ENCODE measurements at regions not wholly inside any gene's neighbourhood (a gene's known extent, or its start where the extent isn't known, plus 50 kb on each side); places are given as distances from the start of the nearest gene placed in this dataset.
A peak's percentile ranks its signal among the peaks of the same experiment; 100 is the strongest.
"Not testable (repeated sequence)": the region's sequence is repeated elsewhere in the genome, so short reads cannot be mapped to it uniquely, and the experiment has no call there.

DNA sequence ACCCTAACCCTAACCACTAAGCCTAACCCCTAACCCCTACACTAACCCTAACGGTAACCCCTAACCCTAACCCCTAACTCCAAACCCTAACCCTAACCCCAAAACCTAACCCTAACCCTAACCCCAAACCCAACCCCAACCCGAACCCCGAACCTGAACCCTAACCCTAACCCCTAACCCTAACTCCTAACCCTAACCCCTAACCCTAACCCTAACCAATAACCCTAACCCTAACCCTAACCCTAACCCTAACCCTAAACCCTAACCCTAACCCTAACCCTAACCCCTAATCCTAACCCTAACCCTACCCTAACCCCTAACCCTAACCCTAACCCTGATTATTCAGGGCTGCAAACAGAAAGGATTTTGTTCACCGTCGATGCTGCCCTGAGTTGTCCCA, 144.6 kb upstream of the DUSP22 start:
- DNase-seq (ENCODE audit: low read depth in 2 of 2) = not testable (repeated sequence)

DNA sequence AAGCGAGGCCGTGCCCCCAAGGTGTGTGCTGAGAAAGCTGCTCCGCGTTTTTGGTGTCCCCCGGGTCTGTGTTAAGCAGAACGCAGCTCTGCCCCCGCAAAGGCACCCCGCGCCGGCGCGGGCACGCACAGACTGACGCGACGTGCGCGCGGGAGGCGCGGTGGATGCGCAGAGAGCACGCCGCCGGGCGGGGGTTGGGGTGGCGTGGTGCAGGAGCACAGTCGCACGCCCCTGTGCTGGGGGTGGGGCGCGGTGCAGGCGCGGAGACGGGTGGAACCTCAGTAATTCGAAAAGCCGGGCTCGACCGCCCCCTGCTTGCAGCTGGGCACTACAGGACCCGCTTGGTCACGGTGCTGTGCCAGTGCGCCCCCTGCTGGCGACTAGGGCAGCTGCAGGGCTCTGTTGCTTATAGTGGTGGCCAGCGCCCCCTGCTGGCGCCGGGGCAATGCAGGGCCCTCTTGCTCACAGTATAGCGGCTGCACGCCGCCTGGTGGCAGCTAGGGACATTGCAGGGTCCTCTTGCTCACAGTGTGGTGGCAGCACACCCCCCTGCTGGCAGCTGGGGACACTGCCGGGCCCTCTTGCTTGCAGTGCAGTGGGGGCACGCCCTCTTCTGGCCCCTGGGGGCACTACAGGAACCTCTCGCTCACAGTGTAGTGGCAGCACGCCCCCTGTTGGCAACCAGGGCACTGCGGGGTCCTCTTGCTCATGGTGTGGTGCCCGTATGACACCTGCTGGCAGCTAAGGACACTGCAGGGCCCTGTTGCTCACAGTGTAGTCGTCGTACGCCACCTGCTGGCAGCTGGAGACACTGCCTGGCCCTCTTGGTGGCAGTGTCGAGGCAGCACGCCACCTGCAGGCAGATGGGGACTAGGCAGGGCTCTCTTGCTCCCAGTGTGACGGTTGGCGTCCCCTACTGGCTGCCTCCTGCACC, 144.0 kb upstream of the DUSP22 start:
- peak; percentile 90 to 96 for DNase-seq (ENCODE audit: low read depth in 2 of 2)

DNA sequence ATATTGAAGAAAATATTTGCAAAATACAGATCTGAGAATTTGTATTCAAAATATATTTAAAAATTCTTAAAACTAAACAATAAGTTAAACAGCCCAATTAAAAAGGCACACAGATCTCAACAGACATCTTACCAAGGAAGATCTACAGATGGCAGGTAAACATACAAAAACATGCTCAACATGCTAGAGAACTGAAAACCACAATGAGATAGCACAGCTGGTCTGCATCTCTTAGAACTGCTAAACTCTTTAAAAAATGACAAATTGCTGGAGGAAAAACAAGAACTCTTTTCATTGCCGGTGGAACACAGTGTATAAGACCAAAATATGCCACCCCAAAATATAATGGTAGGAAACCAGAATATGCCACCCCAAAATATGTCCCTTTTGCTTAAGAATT, 142.1 kb upstream of the DUSP22 start:
- DNase-seq (ENCODE audit: low read depth in 2 of 2) = not testable (repeated sequence)

DNA sequence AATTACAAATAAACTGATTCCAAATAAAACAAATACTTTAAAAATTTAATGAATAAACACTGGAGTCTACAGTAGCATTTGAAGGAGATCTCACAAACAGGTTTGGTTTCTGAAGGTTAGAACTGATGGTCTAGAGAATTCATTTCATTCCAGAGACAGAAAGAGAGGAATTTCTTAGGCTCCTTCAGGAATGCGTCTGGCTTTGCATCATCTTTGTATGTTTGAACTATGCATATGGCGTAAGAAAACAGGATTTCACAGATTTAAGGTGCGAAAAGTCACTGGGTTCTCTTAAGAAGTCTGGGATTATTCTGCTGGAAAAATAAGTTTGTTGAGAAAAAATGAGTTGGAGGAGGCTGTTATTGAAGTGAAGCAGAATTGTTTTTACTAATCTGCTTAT, 139.9 kb upstream of the DUSP22 start:
- DNase-seq (ENCODE audit: low read depth in 2 of 2) = not testable (repeated sequence)

DNA sequence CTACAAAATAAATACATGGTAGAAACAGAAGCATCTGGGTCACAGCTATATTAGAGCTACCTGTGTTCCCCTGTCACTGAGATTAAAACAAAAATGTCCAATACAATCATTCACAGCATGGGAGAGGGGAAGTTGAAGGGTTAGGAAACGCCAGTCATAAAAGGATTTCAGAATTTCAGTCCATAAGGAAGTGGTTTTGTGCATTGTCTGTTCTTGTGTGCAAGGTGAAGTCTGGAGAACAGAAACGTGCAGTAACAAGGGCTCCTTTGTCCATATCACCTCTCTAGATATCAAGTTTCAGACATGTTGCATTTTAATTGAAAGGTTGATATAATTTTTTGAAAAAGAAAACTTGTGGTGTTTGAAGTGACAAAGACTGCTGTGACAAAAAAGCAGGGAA, 139.3 kb upstream of the DUSP22 start:
- DNase-seq (ENCODE audit: low read depth in 2 of 2) = not testable (repeated sequence)

DNA sequence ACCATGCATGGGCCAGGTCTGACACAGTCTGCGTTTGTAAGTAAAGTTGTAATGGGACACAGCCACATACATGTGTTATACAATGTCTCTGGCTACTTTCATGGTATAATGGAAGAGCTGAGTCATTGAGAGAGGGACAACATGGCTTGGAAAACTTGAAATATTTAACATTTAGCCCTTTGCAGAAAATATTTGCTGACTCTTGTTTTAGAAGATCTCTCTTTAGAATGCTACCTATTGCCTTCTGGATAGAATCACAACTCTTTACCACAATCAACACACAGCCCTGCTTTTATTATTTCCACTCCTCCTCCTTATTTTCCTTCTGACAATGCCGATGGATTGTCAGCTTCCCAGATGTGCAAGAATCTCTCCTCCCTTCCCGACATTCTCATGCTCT, 138.4 kb upstream of the DUSP22 start:
- not testable (repeated sequence) for DNase-seq (ENCODE audit: low read depth in 2 of 2)

DNA sequence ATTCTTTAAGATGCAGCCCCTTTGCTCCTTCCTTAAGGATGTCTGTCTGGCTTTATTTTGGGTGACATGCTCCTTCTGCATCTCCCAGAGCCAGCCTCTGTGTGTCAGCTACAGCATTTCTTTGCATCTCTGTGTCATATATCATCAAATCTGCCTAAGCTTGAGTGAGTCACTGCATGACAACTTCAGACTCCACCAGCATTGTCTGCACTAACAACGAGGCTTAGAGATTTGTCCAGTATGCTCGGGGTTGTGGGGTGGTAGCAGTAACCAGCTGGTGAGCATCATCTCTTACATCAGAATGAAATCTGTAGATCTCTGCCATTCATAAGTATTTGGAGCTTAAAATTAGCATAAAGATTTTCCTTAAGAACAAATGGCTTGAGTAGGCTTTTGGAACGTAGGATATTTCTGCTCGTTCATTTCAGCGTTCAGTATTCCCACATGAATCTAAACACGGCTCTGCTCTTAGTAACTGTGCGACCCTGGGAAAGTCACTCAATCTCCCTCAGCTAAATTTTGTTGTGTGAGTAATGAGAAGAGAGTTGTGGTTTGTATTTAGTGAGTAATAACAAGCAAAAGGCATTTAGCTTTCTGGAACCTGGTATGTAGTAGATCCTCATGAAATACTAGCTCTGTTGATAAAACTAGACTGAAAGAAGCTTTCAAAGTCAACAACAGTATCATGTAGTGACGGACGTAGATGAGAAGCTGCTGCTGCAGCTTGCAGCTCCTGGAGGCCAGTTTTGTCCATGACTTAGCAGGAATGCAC, 137.8 kb upstream of the DUSP22 start:
- DNase-seq (ENCODE audit: low read depth in 2 of 2) = not testable (repeated sequence)

DNA sequence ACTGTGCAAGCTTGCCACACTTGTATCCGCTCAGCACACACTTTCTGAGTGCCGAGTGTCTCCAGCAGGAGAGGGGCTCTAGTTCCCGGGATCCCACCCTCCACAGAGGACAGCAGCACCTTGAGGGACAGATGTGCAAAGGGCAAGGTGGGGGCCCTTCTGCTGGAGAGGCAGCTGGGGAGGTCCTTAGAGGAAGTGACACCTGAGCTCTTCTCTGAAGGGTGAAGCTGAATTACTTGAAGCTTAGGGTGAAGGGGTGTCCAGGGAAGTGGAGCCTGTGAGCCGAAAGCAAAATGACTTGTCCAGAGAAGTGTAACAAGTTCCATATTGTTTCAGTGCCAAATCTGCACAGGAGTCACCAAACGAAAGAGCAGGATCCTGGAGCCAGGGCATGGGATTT, 136.3 kb upstream of the DUSP22 start:
- DNase-seq (ENCODE audit: low read depth in 2 of 2) = no peak

DNA sequence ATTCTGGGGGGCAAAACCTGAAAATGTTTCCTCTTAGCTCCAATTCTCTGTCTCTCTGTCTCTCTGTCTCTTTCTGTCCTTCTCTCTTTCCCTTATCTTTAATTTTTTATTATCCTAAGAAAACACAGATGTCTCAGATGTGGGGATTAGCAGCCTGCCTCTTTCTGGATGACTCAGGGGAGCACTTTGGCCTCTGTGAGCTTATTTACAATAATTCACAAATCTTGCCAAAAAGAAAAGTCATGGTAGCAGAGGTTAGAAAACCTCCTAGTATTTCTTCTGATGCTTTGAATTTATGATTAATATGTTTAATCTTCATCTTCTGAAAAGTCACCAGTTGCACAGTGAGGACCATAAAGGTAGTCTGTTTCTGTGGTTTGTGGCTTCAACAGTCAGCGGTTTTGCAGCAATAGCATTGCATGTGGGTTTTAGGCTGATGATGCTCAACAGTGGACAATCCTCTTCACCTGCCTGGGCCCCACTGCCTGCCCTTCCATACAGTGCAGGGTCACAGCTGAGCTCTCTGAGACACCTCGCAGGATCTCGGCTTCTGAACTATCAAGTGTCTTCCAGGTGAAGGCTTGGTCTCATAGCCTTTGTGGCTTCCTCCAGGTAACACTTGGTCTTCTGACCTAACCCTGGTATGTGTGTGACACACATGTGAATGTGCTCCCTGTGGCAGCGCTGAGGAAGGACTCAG, 135.7 kb upstream of the DUSP22 start:
- DNase-seq (ENCODE audit: low read depth in 2 of 2) = not testable (repeated sequence)

DNA sequence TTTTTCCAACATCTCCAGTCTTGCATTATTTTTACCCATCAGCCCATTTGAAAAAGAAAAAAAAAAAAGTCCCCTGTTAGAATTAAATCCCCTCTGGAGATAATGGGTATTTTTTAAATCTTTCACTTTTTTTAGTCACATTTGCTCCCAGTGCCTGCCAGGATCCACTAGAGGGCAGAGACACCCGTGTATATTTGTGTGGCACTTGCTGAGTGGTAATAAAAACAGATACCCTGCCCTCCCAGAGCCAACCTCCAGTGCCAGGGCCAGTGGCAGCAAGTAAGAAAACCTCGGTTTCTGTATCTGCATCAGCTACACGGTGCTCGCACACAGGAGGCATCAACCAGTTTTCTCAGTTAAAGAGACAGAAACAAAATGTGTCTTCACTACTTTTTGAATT, 135.1 kb upstream of the DUSP22 start:
- not testable (repeated sequence) for DNase-seq (ENCODE audit: low read depth in 2 of 2)

DNA sequence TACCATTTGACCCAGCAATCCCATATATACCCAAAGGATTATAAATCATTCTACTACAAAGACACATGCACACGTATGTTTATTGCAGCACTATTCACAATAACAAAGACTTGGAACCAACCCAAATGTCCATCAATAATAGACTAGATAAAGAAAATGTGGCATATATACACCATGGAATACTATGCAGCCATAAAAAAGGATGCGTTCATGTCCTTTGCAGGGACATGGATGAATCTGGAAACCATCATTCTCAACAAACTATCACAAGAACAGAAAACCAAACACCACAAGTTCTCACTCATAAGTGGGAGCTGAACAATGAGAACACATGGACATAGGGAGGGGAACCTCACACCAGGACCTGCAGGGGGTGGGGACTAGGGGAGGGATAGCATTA, 130.6 kb upstream of the DUSP22 start:
- not testable (repeated sequence) for DNase-seq (ENCODE audit: low read depth in 2 of 2)

DNA sequence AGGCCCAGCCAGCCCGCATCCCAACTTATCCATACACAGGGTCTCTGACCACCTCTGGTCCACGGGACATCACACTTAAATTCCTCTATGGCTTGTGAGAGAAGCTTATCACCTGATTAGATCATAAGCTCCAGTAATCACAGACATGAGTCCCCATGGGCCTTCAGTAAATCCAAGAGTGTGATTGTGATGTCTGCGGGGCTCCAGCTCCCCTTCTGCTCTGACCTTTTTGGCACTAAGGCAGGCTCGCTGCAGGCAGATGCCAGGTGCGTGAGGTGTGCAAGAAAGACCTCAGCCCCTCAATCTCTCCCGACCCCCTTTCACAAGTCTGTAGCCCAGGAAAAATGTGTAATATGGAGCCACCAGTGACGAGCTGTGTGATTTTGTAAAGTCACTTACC, 127.6 kb upstream of the DUSP22 start:
- DNase-seq (ENCODE audit: low read depth in 2 of 2) = no peak

DNA sequence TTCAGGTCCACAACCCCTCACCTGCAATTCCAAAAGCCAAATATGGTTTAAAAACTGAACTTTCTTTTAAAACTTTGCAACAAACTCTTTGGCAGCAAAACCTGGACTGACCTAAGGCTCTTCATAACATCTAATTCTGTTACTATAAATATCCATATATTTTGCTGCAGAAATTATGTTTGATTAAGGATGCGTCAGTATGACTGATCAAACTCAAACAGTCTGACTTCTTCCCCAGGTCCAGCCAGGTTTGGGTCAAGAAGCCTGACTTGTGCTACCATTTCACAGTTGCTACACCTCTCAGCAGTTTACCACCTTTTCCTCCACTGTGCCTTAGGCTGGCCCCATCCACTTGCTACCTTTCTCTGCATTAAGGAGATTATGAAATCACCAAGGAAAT, 127.0 kb upstream of the DUSP22 start:
- DNase-seq (ENCODE audit: low read depth in 2 of 2) = no peak

DNA sequence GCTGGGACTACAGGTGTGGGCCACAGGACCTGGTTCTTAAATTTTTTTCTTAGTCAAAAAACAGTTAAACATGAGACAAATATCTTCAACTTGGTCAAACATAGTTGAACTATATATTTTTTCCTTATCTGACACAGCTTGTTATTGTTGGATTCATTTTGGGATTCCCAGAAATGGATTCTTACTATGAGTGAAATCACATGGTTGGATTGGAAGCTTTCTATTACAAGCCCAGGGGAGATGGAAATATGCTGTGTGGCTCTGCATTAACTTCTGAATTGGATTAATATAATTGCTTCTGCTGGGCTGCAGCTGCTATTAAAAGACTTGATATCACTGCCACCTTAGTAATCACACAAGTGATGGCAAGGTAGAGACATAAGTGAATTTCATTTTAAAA, 126.4 kb upstream of the DUSP22 start:
- no peak for DNase-seq (ENCODE audit: low read depth in 2 of 2)

DNA sequence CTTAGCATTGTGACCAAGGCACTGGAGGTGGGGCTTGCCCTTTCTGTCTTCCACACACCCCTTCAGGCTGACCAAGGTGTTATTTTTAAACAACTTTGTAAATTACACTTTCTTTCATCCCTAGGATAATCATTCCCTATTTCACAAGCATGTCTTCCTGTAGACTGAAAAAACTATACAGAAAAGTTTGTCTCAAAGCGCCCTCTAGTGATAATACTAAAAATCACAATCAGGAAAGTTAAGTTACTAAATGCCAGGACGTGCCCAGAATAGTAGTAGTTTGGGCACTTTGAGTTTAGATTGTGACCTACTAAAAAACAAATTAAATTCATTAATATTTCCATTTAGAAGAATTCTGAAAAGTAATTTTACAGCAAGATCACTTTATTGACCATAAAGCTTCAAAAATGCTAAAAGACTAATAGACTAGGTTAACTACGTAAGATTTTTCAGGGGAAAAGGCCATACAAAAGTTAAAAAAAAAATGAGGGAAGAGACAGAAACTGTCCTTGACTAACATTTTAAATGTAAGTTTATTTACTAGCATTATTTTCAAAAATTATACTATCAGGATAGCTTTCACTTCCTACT, 123.3 kb upstream of the DUSP22 start:
- no peak for DNase-seq (ENCODE audit: low read depth in 2 of 2)

DNA sequence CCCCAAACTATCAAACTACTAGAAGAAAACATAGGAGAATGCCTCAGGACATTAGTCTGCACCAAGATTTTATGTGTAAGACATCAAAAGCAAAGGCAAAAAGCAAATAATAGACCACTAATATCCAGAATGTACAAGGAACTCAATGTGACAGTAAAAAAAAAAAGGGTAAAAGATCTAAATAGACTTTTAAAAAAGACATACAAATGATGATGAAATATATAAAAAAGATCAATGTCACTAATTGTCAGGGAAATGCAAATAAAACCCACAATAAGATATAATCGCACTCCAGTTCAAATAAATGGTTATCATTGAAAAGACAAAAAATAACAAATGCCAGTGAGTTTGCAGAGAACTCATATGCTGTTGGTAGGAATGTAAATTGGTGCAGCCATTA, 118.3 kb upstream of the DUSP22 start:
- no peak for DNase-seq (ENCODE audit: low read depth in 2 of 2)

DNA sequence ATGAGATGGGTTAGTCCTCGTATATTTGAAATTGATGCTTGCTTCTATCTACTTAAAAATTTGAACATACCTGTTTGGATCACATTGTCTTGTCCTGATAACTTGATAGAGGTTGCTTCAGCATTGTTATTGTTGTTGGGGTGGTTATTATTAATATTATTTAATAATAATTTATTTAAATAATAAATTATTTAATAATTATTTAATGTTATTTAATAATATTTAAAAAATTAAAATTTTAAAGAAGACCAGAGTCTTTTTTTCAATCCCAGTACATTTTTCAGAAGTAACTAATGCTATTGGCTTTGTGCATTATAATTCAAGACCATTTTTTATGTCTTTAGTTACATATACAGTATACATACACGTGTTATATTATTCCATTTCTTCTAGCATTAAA, 116.6 kb upstream of the DUSP22 start:
- DNase-seq (ENCODE audit: low read depth in 2 of 2) = no peak

DNA sequence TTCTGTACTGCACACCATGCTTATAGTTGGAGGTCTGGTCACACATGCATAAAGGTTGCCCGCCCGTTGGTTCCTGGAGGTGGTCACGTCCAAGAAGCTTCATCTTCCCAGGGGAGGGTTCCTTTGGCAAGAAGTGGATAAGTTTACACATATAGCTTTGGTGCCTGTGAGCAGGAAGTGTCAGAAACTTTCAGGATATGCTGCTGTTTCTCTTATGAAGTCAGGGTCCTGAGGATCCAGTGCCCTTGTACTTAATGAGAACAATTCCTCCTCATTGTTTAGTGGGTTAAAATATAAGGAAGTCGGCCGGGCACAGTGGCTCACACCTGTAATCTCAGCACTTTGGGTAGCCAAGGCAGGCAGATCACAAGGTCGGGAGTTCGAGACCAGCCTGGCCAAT, 115.5 kb upstream of the DUSP22 start:
- DNase-seq (ENCODE audit: low read depth in 2 of 2) = no peak

DNA sequence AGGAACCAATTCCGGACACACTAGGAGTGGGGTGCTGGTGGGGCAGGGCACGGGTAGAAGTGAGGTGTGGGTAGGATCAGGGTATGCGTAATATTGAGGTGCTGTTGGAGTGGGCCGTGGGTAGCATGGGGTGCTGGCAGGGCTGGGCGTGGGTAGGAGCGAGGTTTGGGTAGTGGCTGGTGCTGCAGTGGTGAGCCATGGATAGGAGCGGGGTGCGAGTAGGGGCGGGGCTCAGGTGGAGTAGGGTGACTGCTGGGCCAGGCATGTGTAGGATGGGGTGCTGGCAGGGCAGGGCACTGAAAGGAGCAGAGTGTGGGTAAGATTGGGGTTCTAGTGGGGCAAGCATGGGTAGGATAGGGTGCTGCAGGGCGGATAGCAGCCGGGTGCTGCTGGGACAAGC, 114.2 kb upstream of the DUSP22 start:
- no peak for DNase-seq (ENCODE audit: low read depth in 2 of 2)

DNA sequence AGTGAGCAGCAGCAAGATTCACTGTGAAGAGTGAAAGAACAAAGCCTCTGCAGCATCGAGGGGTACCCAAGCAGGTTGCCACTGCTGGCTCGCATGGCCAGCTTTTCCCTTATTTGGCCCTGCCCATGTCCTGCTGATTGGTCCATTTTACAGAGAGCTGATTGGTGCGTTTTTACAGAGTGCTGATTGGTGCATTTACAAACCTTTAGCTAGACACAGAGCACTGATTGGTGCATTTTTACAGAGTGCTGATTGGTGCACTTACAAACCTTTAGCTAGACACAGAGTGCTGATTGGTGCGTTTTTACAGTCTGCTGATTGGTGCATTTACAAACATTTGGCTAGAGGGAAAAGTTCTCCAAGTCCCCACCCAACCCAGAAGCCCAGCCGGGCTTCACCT, 113.4 kb upstream of the DUSP22 start:
- not testable (repeated sequence) for DNase-seq (ENCODE audit: low read depth in 2 of 2)

DNA sequence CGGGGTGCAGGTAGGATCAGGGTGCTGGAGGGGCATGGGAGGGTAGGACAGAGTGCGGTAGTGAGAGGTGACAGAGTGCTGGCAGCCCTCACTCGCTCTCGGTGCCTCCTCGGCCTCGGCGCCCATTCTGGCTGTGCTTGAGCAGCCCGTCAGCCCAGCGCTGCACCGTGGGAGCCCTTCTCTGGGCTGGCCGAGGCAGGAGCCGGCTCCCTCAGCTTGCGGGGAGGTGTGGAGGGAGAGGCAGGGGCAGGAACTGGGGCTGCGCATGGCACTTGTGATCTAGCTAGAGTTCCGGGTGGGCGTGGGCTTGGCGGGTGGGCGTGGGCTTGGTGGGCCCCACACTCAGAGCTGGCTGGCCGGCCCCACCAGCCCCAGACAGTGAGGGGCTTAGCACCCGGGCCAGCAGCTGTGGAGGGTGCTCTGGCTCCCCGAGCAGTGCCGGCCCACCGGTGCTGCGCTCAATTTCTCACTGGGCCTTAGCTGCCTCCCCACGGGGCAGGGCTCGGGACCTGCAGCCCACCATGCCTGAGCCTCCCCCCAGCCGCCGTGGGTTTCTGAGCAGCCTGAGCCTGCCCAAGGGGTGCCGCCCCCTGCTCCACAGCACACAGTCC, 112.8 kb upstream of the DUSP22 start:
- DNase-seq (ENCODE audit: low read depth in 2 of 2) = no peak

Data from stimulated activated CD4-positive, alpha-beta T cell treated with anti-CD3 and anti-CD28 coated beads, Interleukin-15, amount 100 ng/mL, for 48 hours (primary cell).